Hepatocyte (in vitro differentiated cells): ENCODE measurements at regions not wholly inside any gene's neighbourhood (a gene's known extent, or its start where the extent isn't known, plus 50 kb on each side); places are given as distances from the start of the nearest gene placed in this dataset.
A peak's percentile ranks its signal among the peaks of the same experiment; 100 is the strongest.

Experiments
- DNase-seq: peaks from one replicate; pipeline ENCODE4 v3.0.0-alpha.2; 2016; ENCODE audit warnings: low spot score
- H2AFZ ChIP-seq: fragments of 200-600 bp; sonication (generic); 2 replicates; pipeline ENCODE4 v1.6.0; 2016; ENCODE audit warnings: antibody characterized with exemption, mild to moderate bottlenecking
- H3K27ac ChIP-seq: fragments of 200-600 bp; sonication (generic); 2 replicates; pipeline ENCODE4 v1.5.1; 2016; ENCODE audit warnings: mild to moderate bottlenecking
- H3K27me3 ChIP-seq: fragments of 200-600 bp; sonication (generic); 2 replicates; pipeline ENCODE4 v1.6.1; 2016
- H3K36me3 ChIP-seq: fragments of 200-600 bp; sonication (generic); replicated peaks from 2 replicates; pipeline ENCODE4 v1.5.1; 2016; ENCODE audit warnings: low read depth; ENCODE audit not compliant: insufficient read depth
- H3K4me1 ChIP-seq: fragments of 200-600 bp; sonication (generic); 2 replicates; pipeline ENCODE4 v1.5.1; 2016; ENCODE audit warnings: mild to moderate bottlenecking, moderate library complexity; ENCODE audit not compliant: insufficient read depth
- H3K4me2 ChIP-seq: fragments of 200-600 bp; sonication (generic); 2 replicates; pipeline ENCODE4 v1.6.0; 2016
- H3K4me3 ChIP-seq: fragments of 200-600 bp; sonication (generic); 2 replicates; pipeline ENCODE4 v1.5.1; 2016; ENCODE audit warnings: mild to moderate bottlenecking
- H3K79me2 ChIP-seq: fragments of 200-600 bp; sonication (generic); 2 replicates; pipeline ENCODE4 v1.6.0; 2017; ENCODE audit warnings: mild to moderate bottlenecking
- H3K9me2 ChIP-seq: fragments of 200-600 bp; sonication (generic); replicated peaks from 2 replicates; pipeline ENCODE4 v1.6.0; 2017; ENCODE audit warnings: mild to moderate bottlenecking; ENCODE audit not compliant: insufficient read depth
- H3K9me3 ChIP-seq: fragments of 200-600 bp; sonication (generic); 2 replicates; pipeline ENCODE4 v1.5.1; 2016; ENCODE audit warnings: low read depth, mild to moderate bottlenecking
- H4K20me1 ChIP-seq: fragments of 200-600 bp; sonication (generic); 2 replicates; pipeline ENCODE4 v1.6.0; 2016; ENCODE audit warnings: mild to moderate bottlenecking; ENCODE audit not compliant: insufficient read depth, poor library complexity, severe bottlenecking
- EZH2 ChIP-seq: fragments of 200-600 bp; sonication (generic); IDR thresholded peaks from 2 replicates; pipeline ENCODE4 v1.6.1; 2016; ENCODE audit warnings: antibody characterized with exemption, mild to moderate bottlenecking, borderline replicate concordance
- EZH2phosphoT487 ChIP-seq: fragments of 200-600 bp; sonication (generic); IDR thresholded peaks from one replicate; pipeline ENCODE4 v1.6.1; 2018; ENCODE audit warnings: antibody characterized with exemption, mild to moderate bottlenecking, low read depth, moderate library complexity; ENCODE audit not compliant: unreplicated experiment, severe bottlenecking
- WGBS: methylation state at CpG from one replicate; pipeline ENCODE4 v1.1.6; 2016; ENCODE audit warnings: low lambda C conversion rate; ENCODE audit errors: missing lambda C conversion rate; 5-methylcytosine and 5-hydroxymethylcytosine counted together
- TF ChIP-seq, protein P1 (sequence below): fragments of 200-600 bp; sonication (generic); IDR thresholded peaks from 2 replicates; pipeline ENCODE4 v1.5.1; 2016; ENCODE audit warnings: antibody characterized with exemption, mild to moderate bottlenecking; ENCODE audit not compliant: poor library complexity

DNA sequence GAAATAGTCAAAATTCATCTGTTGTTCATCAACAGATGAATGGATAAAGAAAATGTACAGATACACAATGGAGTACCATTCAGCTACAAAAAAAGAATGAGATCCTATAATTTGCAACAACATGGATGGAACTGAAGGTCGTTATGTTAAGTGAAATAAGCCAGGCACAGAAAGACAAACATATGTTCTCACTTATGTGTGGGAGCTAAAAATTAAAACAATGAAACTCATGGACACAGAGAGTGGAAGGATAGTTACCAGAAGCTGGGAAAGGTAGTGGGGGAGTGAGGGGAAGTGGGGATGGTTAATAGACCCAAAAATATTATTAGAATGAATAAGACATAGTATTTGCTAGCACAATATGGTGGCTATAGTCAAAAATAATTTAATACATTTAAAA lies 70.0 kb upstream of the KCNMA1 start:
- Histone ChIP-seq H3K4me1 (peaks cover 3% of the 10 kb centered on the region), H3K4me3 (no peak overlapping the region), H3K36me3 (no peaks in the 10 kb centered on the region), H3K4me2 (no peak overlapping the region), H4K20me1 (no peaks in the 10 kb centered on the region), H3K27me3 (peaks cover 7% of the 10 kb centered on the region), H3K27ac (no peak overlapping the region), H2AFZ (no peak overlapping the region), H3K79me2 (no peaks in the 10 kb centered on the region), H3K9me3 (no peaks in the 10 kb centered on the region), H3K9me2 (no peaks in the 10 kb centered on the region)
- TF ChIP-seq EZH2 (no peak), EZH2phosphoT487 (no peak)
- TF ChIP-seq, protein P1, sequence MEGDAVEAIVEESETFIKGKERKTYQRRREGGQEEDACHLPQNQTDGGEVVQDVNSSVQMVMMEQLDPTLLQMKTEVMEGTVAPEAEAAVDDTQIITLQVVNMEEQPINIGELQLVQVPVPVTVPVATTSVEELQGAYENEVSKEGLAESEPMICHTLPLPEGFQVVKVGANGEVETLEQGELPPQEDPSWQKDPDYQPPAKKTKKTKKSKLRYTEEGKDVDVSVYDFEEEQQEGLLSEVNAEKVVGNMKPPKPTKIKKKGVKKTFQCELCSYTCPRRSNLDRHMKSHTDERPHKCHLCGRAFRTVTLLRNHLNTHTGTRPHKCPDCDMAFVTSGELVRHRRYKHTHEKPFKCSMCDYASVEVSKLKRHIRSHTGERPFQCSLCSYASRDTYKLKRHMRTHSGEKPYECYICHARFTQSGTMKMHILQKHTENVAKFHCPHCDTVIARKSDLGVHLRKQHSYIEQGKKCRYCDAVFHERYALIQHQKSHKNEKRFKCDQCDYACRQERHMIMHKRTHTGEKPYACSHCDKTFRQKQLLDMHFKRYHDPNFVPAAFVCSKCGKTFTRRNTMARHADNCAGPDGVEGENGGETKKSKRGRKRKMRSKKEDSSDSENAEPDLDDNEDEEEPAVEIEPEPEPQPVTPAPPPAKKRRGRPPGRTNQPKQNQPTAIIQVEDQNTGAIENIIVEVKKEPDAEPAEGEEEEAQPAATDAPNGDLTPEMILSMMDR = no peak
- DNase-seq = no peak
- whole genome bisulfite sequencing = 18% methylated on average over 1 of the region's 1 CpG

DNA sequence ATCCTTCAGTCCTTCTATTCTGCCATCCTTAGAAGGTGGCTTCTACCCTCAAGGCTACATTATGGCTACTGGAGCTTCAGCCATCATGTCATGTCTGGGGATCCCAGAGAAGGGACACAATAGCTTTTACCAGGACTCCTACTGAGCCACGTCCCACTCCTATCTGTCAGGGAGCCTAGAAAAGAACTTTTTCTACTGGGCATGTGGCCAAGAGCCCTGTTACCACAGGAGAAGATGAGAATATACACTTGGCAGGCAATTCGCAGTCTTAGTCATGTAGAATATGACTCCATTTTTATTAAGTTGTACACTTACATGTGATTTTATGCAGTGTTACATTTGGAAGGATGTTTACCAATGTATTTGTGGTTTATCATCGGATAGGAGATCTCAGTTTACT lies 64.6 kb upstream of the KCNMA1 start:
- H3K36me3 ChIP-seq = no peaks in the 10 kb centered on the region
- TF ChIP-seq EZH2 = no peak
- TF ChIP-seq, protein P1 = no peak
- TF ChIP-seq EZH2phosphoT487 = no peak
- 65% methylated on average over 3 of the region's 3 CpGs for WGBS
- H3K27me3 ChIP-seq = no peaks in the 10 kb centered on the region
- H3K4me2 ChIP-seq = no peak overlapping the region
- no peak overlapping the region for H3K27ac ChIP-seq
- H3K9me3 ChIP-seq = no peaks in the 10 kb centered on the region
- H3K79me2 ChIP-seq = no peaks in the 10 kb centered on the region
- H3K9me2 ChIP-seq = no peaks in the 10 kb centered on the region
- no peaks in the 10 kb centered on the region for H4K20me1 ChIP-seq
- H3K4me1 ChIP-seq = no peaks in the 10 kb centered on the region
- DNase-seq = peak; percentile 49
- H2AFZ ChIP-seq = no peak overlapping the region
- H3K4me3 ChIP-seq = no peak overlapping the region

DNA sequence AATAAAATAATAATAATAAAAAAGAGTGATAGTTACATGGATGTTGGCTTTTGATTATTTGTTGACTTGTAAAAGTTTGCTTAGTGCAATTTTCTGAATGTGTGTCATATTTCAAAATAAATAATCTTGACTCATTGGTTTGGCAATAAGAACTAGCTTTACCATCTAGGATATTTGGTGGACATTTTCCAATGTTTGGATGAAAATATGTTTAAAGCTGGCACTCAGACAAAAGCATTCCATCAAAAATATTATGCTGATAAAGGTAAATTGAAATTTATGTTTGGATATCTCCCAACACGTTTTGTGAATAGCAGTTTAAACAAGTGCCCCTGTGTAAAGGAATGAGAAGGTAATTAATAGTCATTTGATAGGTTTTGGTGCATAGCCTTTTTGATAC lies 62.5 kb upstream of the KCNMA1 start:
- no peak for DNase-seq
- no peaks in the 10 kb centered on the region for H4K20me1 ChIP-seq
- no peak overlapping the region for H3K27ac ChIP-seq
- H3K36me3 ChIP-seq = no peaks in the 10 kb centered on the region
- no peaks in the 10 kb centered on the region for H3K9me2 ChIP-seq
- TF ChIP-seq EZH2 = no peak
- TF ChIP-seq, protein P1 = no peak
- TF ChIP-seq EZH2phosphoT487 = no peak
- H3K27me3 ChIP-seq = no peaks in the 10 kb centered on the region
- H3K4me2 ChIP-seq = no peak overlapping the region
- H3K4me3 ChIP-seq = no peak overlapping the region
- 84% methylated on average over 1 of the region's 1 CpG for WGBS
- no peaks in the 10 kb centered on the region for H3K9me3 ChIP-seq
- H2AFZ ChIP-seq = no peak overlapping the region
- H3K4me1 ChIP-seq = no peaks in the 10 kb centered on the region
- no peaks in the 10 kb centered on the region for H3K79me2 ChIP-seq

DNA sequence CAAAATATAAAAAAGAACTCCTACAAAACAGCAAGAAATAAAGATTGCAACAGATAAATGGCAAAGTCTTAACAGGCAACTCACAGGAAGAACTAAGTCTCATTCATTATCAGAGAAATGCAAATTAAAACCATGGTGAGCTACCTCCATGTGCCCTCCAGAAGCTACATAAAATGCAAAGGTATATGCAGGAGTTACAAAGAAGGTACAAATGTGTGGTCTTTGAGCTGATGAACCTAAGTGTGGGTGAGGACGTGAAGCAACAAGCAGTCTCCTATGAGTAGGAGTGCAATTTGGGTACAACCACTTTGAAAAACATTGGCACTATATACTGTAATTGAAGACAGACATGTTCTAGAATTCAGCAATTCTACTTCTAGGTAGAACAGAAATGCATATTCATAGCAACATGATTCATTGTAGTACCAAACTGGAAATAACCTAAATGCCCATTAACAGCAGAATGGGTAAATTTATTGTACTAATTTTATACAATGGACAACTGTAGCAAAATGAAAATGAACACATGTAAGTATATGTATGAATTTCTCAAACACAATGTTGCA lies 61.6 kb upstream of the KCNMA1 start:
- no peaks in the 10 kb centered on the region for H3K79me2 ChIP-seq
- 71% methylated on average over 1 of the region's 1 CpG for WGBS
- DNase-seq = no peak
- no peak overlapping the region for H3K4me3 ChIP-seq
- H3K4me2 ChIP-seq = no peak overlapping the region
- TF ChIP-seq EZH2phosphoT487 (no peak), EZH2 (no peak)
- TF ChIP-seq, protein P1 = no peak
- no peaks in the 10 kb centered on the region for H3K9me3 ChIP-seq
- no peaks in the 10 kb centered on the region for H3K36me3 ChIP-seq
- H3K4me1 ChIP-seq = no peaks in the 10 kb centered on the region
- H3K27ac ChIP-seq = no peak overlapping the region
- no peak overlapping the region for H2AFZ ChIP-seq
- no peaks in the 10 kb centered on the region for H4K20me1 ChIP-seq
- H3K27me3 ChIP-seq = no peaks in the 10 kb centered on the region
- no peaks in the 10 kb centered on the region for H3K9me2 ChIP-seq
